ENCODE measurements at regions not wholly inside any gene's neighbourhood (a gene's known extent, or its start where the extent isn't known, plus 50 kb on each side); places are given as distances from the start of the nearest gene placed in this dataset.

DNA sequence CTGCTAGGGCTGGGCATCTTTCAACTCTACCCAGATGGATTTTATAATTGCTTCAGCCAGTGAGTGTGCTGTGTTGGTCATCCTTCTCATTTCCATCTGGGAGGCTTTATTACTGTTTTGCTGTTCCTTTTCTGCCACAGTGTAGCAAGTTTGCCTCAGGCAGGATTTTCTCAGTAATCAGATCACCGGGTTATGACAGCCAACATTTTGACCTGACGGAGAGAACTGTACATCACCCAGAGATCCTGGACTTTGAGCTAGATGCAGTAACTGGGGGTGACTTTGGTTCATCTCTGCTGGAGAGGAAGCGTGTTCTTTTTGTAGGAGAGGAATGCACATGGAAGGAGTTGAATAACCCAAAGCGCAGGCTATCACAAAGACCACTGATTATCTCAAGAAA is 111.8 kb upstream of the AGR3 start:
- TF ChIP-seq ONECUT2 (CRISPR knock-in tag; IDR thresholded peaks at IDR 0.05) (no peak), ZNF883 (CRISPR knock-in tag; IDR thresholded peaks at IDR 0.05; ENCODE audit: not compliant biosample characterization) (no peak), POLR2AphosphoS5 (IDR thresholded peaks at IDR 0.05; ENCODE audit: low read depth, low read length) (no peak), HDAC1 (CRISPR knock-in tag; IDR thresholded peaks at IDR 0.05) (no peak), EP300 (IDR thresholded peaks at IDR 0.05; ENCODE audit: low read depth in 2 of 2, low read length in 2 of 2) (no peak), EP300 (CRISPR knock-in tag; IDR thresholded peaks at IDR 0.05; ENCODE audit: borderline replicate concordance) (no peak), SYNCRIP (IDR thresholded peaks at IDR 0.05; ENCODE audit: insufficient read depth, low read depth, low read length) (no peak)
- TF ChIP-seq, protein P1, sequence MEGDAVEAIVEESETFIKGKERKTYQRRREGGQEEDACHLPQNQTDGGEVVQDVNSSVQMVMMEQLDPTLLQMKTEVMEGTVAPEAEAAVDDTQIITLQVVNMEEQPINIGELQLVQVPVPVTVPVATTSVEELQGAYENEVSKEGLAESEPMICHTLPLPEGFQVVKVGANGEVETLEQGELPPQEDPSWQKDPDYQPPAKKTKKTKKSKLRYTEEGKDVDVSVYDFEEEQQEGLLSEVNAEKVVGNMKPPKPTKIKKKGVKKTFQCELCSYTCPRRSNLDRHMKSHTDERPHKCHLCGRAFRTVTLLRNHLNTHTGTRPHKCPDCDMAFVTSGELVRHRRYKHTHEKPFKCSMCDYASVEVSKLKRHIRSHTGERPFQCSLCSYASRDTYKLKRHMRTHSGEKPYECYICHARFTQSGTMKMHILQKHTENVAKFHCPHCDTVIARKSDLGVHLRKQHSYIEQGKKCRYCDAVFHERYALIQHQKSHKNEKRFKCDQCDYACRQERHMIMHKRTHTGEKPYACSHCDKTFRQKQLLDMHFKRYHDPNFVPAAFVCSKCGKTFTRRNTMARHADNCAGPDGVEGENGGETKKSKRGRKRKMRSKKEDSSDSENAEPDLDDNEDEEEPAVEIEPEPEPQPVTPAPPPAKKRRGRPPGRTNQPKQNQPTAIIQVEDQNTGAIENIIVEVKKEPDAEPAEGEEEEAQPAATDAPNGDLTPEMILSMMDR (CRISPR knock-in tag; IDR thresholded peaks at IDR 0.05): no peak
- TF ChIP-seq, protein P2, sequence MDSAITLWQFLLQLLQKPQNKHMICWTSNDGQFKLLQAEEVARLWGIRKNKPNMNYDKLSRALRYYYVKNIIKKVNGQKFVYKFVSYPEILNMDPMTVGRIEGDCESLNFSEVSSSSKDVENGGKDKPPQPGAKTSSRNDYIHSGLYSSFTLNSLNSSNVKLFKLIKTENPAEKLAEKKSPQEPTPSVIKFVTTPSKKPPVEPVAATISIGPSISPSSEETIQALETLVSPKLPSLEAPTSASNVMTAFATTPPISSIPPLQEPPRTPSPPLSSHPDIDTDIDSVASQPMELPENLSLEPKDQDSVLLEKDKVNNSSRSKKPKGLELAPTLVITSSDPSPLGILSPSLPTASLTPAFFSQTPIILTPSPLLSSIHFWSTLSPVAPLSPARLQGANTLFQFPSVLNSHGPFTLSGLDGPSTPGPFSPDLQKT (CRISPR knock-in tag; IDR thresholded peaks at IDR 0.05; ENCODE audit: borderline replicate concordance): no peak
- TF ChIP-seq, protein P3, sequence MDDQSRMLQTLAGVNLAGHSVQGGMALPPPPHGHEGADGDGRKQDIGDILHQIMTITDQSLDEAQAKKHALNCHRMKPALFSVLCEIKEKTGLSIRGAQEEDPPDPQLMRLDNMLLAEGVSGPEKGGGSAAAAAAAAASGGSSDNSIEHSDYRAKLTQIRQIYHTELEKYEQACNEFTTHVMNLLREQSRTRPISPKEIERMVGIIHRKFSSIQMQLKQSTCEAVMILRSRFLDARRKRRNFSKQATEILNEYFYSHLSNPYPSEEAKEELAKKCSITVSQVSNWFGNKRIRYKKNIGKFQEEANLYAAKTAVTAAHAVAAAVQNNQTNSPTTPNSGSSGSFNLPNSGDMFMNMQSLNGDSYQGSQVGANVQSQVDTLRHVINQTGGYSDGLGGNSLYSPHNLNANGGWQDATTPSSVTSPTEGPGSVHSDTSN (CRISPR knock-in tag; IDR thresholded peaks at IDR 0.05; ENCODE audit: borderline replicate concordance): no peak

Data from HepG2 (cell line).